Right forelimb (tissue), 1 donor: ENCODE measurements at regions not wholly inside any gene's neighbourhood (a gene's known extent, or its start where the extent isn't known, plus 50 kb on each side); places are given as distances from the start of the nearest gene placed in this dataset.
A peak's percentile ranks its signal among the peaks of the same experiment; 100 is the strongest.
"Not testable (repeated sequence)": the region's sequence is repeated elsewhere in the genome, so short reads cannot be mapped to it uniquely, and the experiment has no call there.

ENCODE experiments used
- DNase-seq: peaks from one replicate; pipeline ENCODE4 v3.0.0-alpha.2; 2018

DNA sequence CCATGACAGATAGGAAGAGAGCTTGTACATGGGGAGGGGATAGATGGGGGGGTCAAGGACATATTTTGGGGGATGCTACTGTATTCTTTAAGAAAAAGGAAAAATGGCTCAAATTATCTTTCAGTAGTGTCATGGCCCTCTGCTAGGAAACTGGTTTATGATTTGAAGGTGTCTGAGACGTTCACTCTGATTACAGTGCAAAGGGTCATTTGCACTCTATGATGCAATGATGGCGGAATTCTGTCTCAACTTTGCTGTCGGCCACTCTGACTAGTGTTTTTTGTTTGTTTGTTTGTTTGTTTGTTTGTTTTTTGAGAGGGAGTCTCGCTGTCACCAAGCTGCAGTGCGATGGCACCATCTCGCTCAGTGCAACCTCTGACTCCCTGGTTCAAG is 180.0 kb downstream of the SOX4 start:
- no peak for DNase-seq

GRCh38 chr6:21777846-21778245 is 184.3 kb downstream of the SOX4 start:
- DNase-seq = no peak

- no peak for DNase-seq
Measured at GRCh38 chr6:21780141-21780540, 186.6 kb downstream of the SOX4 start.

- DNase-seq = no peak
Measured at GRCh38 chr6:21780679-21781078, 187.1 kb downstream of the SOX4 start.

GRCh38 chr6:21781128-21781527 is 187.6 kb downstream of the SOX4 start:
- no peak for DNase-seq

- DNase-seq = no peak
Measured at GRCh38 chr6:21785164-21785563, 191.6 kb downstream of the SOX4 start.

DNA sequence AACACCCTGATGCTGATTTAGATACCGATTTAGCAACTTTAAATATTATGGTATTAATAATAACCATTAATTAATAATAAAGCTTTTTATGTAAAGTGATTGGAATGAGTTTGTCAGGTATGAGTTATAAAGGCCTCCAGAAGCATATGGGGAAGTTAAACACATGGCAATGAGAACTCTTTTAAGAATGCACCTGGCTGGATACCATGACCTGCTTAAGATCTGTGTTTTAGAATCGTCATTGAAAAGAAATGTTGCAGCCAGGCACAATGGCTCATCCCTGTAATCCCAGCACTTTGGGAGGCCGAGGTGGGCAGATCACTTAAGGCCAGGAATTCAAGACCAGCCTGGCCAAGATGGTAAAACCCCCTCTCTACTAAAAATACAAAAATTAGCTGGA is 197.5 kb downstream of the SOX4 start:
- DNase-seq = no peak

DNA sequence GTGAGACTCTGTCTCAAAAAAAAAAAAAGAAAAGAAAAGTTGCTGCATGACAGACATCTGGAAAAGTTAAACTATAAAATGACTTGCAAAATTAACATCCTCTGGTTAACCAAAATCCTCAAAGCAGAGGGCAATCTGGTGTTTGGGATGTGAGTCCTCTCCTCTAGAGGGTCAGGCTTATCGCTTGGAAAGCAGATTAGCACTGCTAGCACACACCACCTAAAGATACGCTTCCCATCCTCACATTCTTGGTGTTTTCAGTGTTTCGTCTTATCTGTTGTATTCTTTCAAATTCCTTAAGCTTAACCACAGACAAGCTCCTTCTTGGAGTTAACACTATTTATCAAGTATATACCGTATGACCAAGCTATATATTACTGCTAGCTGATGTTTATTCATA is 198.0 kb downstream of the SOX4 start:
- DNase-seq = no peak

DNA sequence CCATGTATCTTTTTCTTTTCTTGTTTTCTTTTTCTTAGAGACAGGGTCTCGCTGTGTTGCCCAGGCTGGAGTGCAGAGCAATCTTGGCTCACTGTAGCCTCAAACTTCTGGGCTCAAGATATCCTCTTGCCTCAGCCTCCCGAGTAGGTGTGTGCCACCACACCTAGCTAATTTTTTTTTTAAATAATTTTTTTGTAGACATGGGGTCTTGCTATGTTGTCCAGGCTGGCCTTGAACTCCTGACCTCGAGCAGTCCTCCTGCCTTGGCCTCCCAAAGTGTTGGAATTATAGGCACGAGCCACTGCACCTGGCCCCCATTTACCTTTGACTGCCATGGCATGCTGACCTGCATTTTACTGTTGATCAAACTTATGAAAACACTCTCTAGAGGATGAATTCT is 198.6 kb downstream of the SOX4 start:
- no peak for DNase-seq

- DNase-seq = not testable (repeated sequence)
Measured at GRCh38 chr6:21796979-21797378, 203.4 kb downstream of the SOX4 start.

GRCh38 chr6:21798468-21798867 is 204.9 kb downstream of the SOX4 start:
- DNase-seq = no peak

DNA sequence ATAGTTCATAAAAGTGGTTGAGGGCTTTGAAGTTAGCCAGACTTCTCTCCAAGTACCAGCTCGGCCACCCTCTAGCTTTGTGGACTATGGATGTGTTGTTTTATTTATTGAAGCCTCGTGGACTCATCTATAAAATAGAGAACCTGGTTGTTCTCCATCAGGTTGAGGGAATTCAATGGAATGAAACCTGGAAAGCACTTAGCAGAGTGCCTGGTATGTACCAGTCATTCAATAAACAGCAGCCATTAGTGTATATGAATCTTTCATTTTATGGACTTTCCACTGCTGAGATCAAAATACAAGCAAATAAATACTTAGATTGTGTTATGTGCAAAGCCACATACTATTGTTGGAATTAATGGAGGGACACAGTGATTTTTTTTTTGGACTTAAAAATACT is 206.8 kb downstream of the SOX4 start:
- DNase-seq = no peak

DNA sequence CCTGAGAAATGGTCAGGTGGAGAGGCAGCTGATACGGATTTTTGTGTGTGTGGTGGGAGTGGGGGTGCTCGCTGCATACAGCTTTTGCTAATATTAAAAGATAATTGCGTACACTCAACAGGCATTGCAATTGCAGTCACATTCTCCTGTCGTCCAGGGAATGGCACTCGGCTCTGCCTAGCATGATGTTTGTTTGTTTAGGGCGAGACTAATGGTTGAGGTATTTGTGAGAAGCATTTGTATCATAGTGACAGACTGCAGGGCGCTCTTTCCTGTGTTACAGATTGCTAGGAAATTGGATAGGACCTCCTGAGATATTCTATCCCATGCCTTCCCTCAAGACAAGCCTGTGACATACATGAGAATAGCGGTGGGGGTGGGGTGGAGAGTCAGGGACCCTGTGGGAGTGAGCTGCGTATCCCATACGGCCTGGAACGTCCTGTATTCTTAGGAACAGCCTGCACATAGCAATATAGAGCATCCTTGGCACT is 207.4 kb downstream of the SOX4 start:
- no peak for DNase-seq

DNA sequence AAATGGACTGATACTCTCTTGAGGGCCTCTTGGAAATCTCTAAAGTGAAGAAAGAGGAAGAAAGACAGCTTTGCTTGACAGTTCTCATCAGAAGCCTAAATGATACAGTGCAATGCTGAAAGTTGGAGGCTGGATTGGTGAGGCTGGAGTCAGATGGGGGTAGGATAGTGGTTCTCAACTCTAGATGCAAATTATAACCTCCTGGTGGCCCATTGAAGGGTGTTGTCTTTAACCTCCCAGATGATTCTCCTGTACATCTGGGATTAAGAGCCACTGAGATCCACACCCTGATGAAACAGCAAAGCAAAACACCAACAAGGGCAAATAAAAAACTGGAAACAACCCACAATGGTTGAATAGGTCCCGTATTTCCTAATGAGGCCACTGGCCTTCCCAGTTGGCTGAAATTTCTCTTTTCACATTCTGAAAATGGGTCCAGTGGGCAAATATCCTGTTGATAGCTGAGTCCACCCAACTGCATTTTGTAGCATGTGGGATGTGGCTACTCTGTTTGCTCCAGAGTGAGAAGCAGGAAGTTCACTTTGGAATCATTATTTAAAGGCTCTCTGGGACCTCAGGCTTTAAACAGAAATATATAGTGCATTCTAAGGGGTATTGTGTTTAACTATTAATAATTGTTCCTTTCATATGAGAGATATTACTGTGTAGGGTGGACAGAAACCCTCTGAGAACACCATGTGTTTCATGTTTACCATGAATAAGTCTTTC is 208.1 kb downstream of the SOX4 start:
- DNase-seq = no peak

GRCh38 chr6:21802175-21802822 is 208.7 kb downstream of the SOX4 start:
- DNase-seq = no peak

DNA sequence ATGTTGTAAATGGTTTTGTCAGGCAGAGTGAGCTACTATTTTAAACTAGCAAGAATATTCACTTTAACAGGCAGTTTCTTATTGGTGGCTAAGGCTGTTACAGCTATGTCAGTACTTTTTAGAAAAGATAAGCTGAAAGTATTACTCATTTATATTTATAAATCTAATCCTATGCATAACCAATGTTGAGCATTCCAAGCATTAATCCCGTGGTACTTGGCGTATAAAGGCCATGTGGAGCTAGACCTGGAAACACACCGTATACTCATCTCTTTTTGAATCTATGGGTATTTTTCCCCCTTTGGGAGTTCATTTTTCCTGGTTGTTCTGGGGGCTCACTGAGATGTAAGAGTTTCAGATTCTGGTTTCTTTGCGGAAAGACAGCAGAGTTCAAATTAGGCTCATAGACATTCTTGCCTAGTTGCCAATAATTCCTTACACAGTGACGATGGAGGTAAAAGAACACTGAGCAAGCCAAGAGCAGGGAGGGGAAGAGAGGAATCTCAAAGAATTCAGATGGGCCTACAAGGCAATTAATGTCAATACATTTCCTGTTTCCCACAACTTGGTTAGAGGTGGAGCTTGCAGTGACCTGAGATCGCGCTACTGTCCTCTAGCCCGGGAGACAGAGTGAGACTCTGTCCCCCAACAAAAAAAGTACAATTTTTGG is 211.5 kb downstream of the SOX4 start:
- no peak for DNase-seq

GRCh38 chr6:21807299-21808044 is 213.9 kb downstream of the SOX4 start:
- DNase-seq = no peak

DNA sequence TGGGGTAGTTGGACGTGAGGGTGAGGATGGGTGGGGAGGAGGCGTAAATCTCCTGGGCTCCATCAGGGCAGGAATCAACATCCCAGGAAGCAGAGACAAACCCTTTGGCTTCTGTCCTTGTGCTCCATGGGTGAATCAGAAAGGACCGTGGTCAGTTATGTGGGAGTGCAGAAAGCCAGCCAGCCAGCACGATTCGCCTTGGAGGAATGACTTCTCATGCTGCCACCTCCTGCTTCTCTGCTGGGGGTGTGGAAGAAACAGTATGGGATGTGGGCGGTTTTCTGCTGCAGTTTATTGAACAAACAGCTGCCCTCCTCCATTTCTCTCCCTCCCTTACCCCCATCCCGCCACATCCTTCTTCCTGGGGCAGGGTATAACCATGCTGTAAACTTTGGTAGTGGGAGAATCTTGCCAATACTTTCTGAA is 214.5 kb downstream of the SOX4 start:
- DNase-seq = peak; percentile 62

DNA sequence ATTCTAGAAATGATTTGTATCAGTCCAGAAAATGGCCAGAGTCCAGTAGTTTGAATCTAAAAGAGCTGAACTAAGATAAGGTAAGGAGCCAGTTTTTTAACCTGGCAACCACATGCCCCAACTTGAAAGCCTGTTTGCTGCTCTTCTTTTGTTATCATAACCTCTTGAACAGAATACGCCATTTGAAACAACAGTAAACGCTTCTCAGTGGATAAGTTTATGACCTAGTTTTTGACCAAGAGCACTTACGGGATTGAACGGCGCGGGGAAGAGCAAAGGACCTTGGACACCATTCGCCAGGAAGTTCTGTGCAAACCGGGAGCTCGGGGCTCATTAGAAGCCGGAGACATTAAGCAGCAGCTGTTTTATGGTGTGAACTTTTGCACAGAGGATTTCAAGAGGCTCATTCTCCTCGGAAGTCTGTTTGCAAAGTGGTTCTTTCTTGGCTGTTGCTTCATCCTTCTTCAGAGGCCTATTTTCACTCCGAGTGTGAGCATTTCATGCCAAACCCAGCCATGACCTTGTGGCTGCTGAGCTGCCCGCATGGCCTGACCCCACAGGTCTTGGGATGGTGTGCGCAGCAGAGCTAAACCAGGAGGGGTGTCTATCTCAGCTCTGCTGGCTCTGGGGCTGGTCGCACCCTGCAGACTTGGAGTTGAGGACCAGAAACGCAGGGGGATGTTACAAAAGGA is 215.1 kb downstream of the SOX4 start:
- DNase-seq = no peak

- no peak for DNase-seq
Measured at GRCh38 chr6:21811484-21811883, 217.9 kb downstream of the SOX4 start.

DNA sequence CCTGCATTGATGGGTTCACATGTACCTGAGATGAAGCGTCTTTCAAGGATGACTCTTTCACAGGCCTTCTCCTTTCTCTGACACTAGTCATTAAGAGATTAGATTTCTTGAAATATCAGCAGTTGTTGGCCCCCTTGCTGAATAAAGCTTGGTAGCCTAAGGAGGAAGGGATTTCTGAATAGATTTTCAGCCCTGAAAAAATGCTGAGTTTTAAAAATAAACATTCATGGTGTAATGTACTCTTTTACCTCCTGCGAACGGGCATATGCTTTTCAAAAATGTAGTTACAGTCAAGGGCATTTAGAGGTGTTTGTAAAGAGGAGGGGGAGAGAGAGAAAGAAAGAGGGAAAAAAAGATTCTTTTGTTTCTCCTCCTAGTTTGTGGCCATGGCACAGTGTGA is 222.7 kb downstream of the SOX4 start:
- no peak for DNase-seq

DNA sequence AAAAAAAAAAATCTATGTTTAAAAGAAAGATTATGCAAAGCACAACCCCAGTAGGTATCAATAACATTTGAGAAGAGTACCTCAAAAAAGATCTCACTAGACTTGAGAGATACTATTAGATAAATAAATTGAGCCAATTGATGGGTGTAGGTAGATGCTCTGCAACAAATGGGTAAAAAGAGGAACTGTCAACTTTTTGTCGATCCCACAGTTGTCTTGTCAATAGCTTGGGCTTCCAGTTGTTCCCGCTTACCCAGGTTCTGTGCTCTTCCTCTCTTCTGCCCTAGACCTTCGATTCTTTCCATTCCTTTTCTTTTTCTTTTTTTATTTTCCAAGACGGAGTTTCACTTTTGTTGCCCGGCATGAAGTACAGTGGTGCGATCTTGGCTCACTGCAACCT is 226.9 kb downstream of the SOX4 start:
- DNase-seq = no peak

GRCh38 chr6:21823371-21823770 is 229.8 kb downstream of the SOX4 start:
- DNase-seq = no peak
